GM12891 (cell line): ENCODE measurements at regions not wholly inside any gene's neighbourhood (a gene's known extent, or its start where the extent isn't known, plus 50 kb on each side); places are given as distances from the start of the nearest gene placed in this dataset.
"Not testable (repeated sequence)": the region's sequence is repeated elsewhere in the genome, so short reads cannot be mapped to it uniquely, and the experiment has no call there.

Source experiments
- POLR2A ChIP-seq: IDR thresholded peaks from 2 replicates; pipeline ENCODE4 v1.6.1; 2011; ENCODE audit warnings: low read depth, low read length, control low read depth
- POLR2AphosphoS5 ChIP-seq: IDR thresholded peaks from 2 replicates; pipeline ENCODE4 v1.6.1; 2011; ENCODE audit warnings: low read depth, low read length, control low read depth
- POU2F2 ChIP-seq: IDR thresholded peaks from 2 replicates; pipeline ENCODE4 v1.6.1; 2011; ENCODE audit warnings: low read depth, mild to moderate bottlenecking, control low read depth, low read length, moderate library complexity
- SPI1 ChIP-seq: IDR thresholded peaks from 2 replicates; pipeline ENCODE4 v1.6.1; 2011; ENCODE audit warnings: low read depth, low read length, control low read depth
- TAF1 ChIP-seq: IDR thresholded peaks from 2 replicates; pipeline ENCODE4 v1.6.1; 2011; ENCODE audit warnings: low read depth, low read length, control low read depth

DNA sequence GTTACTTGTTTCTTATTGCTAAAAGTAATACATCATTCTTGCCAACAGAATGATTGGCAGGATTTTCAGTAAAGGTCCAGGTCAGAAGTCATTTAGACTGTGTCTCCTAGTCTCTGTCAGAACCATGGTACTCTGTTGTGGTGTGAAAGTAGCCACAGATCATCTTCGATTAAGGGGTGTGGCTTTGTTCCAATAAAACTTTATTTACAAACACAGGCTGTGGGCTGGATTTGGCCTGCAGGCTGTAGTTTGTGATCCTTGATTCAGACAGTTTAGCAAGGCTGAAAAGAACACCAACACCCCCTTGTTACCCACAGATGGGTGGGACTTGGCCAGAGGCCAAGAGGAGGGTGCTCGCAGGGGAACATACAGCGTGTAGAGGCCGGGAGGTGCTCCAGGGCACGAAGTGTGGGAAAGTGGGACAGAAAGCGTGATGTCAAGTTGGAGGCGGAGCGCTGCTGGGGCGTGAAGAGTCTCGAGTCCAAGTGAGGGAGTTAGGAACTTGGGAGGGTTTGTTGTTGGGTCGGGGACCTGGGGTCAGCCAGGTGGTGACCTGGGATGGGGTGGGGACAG is 117.3 kb upstream of the ALDH3B2 start:
- not testable (repeated sequence) for TF ChIP-seq POLR2AphosphoS5, POLR2A, TAF1, SPI1, POU2F2
